ENCODE measurements at regions not wholly inside any gene's neighbourhood (a gene's known extent, or its start where the extent isn't known, plus 50 kb on each side); places are given as distances from the start of the nearest gene placed in this dataset.

DNA sequence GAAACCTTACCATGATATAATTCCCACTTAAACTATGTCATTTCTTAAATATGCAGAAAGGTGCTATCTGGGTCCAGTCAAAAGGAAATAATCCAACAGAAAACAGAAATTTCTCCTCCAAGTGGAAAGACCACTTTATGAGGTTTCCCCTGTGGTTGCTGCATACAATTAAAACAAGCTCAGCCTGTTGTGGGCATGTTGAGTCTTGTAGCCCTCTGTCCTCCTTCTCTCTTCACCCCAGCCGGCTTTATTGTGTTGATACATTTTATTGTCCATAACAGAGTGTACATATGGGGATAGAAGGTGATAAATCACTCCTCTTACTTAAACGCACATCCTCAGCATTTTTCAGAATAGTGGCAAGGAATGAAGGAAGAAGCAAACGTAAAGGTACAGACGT, 126.0 kb upstream of the MTNR1B start:
- H3K9me1 ChIP-seq (ENCODE audit: control insufficient read depth, insufficient read depth, low read length) = no peaks in the 10 kb centered on the region
- H3K27me3 ChIP-seq (ENCODE audit: control insufficient read depth in 2 of 2, insufficient read depth in 2 of 2, low read length in 2 of 2) = 0 out of 5 replicates have a peak, but pooled peaks cover 0 to 5% of the 10 kb centered on the region in 2 experiments
- no peak overlapping the region for H2AFZ ChIP-seq (ENCODE audit: low read depth, low read length)
- no peak overlapping the region for H3K4me3 ChIP-seq
- DNase-seq (ENCODE audit: extremely low read depth in 1 of 4, low spot score in 3 of 4) (no peak), FAIRE-seq (no peak), ATAC-seq (no peak)
- no peaks in the 10 kb centered on the region for H4K20me1 ChIP-seq (replicated peaks; ENCODE audit: control insufficient read depth, insufficient read depth, low read length)
- no peak overlapping the region for H3K27ac ChIP-seq (ENCODE audit: extremely low read depth, low read depth, low read length)
- TF ChIP-seq NFE2 (IDR thresholded peaks at IDR 0.05; ENCODE audit: low read depth) = no peak
- TF ChIP-seq CBX1 (IDR thresholded peaks at IDR 0.05; ENCODE audit: low read depth) = no peak
- no peak for TF ChIP-seq ZNF431 (CRISPR knock-in tag; IDR thresholded peaks at IDR 0.05)
- TF ChIP-seq ZBTB17 (CRISPR knock-in tag; IDR thresholded peaks at IDR 0.05) = no peak
- no peak for TF ChIP-seq RUNX1 (IDR thresholded peaks at IDR 0.05; ENCODE audit: low read depth)
- TF ChIP-seq, protein P1, sequence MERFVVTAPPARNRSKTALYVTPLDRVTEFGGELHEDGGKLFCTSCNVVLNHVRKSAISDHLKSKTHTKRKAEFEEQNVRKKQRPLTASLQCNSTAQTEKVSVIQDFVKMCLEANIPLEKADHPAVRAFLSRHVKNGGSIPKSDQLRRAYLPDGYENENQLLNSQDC (CRISPR knock-in tag; IDR thresholded peaks at IDR 0.05) = no peak
- POLR2A ChIA-PET = interaction anchor here (0.6 kb wide), 1 partner anchor 1053 kb away, joined by 4 read pairs; no protein-coding TSS in a partner anchor
- H3K79me2 ChIP-seq (ENCODE audit: control insufficient read depth, insufficient read depth, low read length) = no peaks in the 10 kb centered on the region
- no TSS peak for BruUV-seq (replicated peaks)
- intact Hi-C loops (cut with micrococcal nuclease) = no loop called here
- H3K36me3 ChIP-seq (ENCODE audit: control insufficient read depth, insufficient read depth, low read length) = no peaks in the 10 kb centered on the region
- 0% methylated on average over 4 of the region's 4 CpGs for WGBS (ENCODE audit: insufficient coverage, low coverage, missing lambda C conversion rate)
- CTCF ChIA-PET (ENCODE audit: low intra/inter-chr PET ratio) = no interaction called here
- no peak overlapping the region for H3K4me2 ChIP-seq (ENCODE audit: insufficient read depth, low read length)
- H3K4me1 ChIP-seq (replicated peaks in 1 of 2; ENCODE audit: control insufficient read depth in 2 of 2, insufficient read depth in 2 of 2, low read length in 2 of 2) = no peaks in the 10 kb centered on the region
- H3K9me3 ChIP-seq (replicated peaks; ENCODE audit: control insufficient read depth, insufficient read depth, low read depth, low read length) = no peaks in the 10 kb centered on the region
- in situ Hi-C loops (cut with MboI) = no loop called here
- H3K9ac ChIP-seq (ENCODE audit: insufficient read depth in 1 of 2, low read depth in 2 of 2, low read length in 2 of 2) = no peak overlapping the region

DNA sequence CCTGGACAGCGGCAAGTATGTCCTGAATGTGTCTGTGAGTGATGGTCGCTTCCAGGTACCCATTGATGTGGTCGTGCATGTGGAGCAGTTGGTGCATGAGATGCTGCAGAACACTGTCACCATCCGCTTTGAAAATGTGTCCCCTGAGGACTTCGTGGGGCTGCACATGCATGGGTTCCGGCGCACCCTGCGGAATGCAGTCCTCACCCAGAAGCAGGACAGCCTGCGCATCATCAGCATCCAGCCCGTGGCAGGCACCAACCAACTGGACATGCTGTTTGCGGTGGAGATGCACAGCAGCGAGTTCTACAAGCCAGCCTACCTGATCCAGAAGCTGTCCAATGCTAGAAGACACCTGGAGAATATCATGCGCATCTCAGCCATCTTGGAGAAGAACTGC, 125.3 kb upstream of the MTNR1B start:
- intact Hi-C loops (cut with micrococcal nuclease) (no loop called here), in situ Hi-C loops (cut with MboI) (no loop called here)
- FAIRE-seq (no peak), DNase-seq (ENCODE audit: extremely low read depth in 1 of 4, low spot score in 3 of 4) (no peak), ATAC-seq (no peak)
- H3K27me3 ChIP-seq (ENCODE audit: control insufficient read depth in 2 of 2, insufficient read depth in 2 of 2, low read length in 2 of 2) = 0 out of 5 replicates have a peak, but pooled peaks cover 0 to 5% of the 10 kb centered on the region in 2 experiments
- no peak overlapping the region for H3K4me2 ChIP-seq (ENCODE audit: insufficient read depth, low read length)
- no peak overlapping the region for H3K4me3 ChIP-seq
- H3K79me2 ChIP-seq (ENCODE audit: control insufficient read depth, insufficient read depth, low read length) = no peaks in the 10 kb centered on the region
- no peaks in the 10 kb centered on the region for H4K20me1 ChIP-seq (replicated peaks; ENCODE audit: control insufficient read depth, insufficient read depth, low read length)
- POLR2A ChIA-PET = no interaction called here
- no TSS peak for BruUV-seq (replicated peaks)
- H2AFZ ChIP-seq (ENCODE audit: low read depth, low read length) = no peak overlapping the region
- H3K4me1 ChIP-seq (replicated peaks in 1 of 2; ENCODE audit: control insufficient read depth in 2 of 2, insufficient read depth in 2 of 2, low read length in 2 of 2) = no peaks in the 10 kb centered on the region
- no peaks in the 10 kb centered on the region for H3K9me3 ChIP-seq (replicated peaks; ENCODE audit: control insufficient read depth, insufficient read depth, low read depth, low read length)
- H3K9ac ChIP-seq (ENCODE audit: insufficient read depth in 1 of 2, low read depth in 2 of 2, low read length in 2 of 2) = no peak overlapping the region
- CTCF ChIA-PET (ENCODE audit: low intra/inter-chr PET ratio) = no interaction called here
- no peaks in the 10 kb centered on the region for H3K36me3 ChIP-seq (ENCODE audit: control insufficient read depth, insufficient read depth, low read length)
- 1% methylated on average over 13 of the region's 13 CpGs for WGBS (ENCODE audit: insufficient coverage, low coverage, missing lambda C conversion rate)
- no peak overlapping the region; the same call in 2 of the 3 replicates for H3K27ac ChIP-seq (ENCODE audit: extremely low read depth, low read depth, low read length)
- no peaks in the 10 kb centered on the region for H3K9me1 ChIP-seq (ENCODE audit: control insufficient read depth, insufficient read depth, low read length)
- TF ChIP-seq, protein P1 (CRISPR knock-in tag; IDR thresholded peaks at IDR 0.05) = no peak
- TF ChIP-seq POLR3A (IDR thresholded peaks at IDR 0.05; ENCODE audit: borderline replicate concordance, extremely low read depth, insufficient read depth, insufficient read length) (no peak), CBFA2T3 (IDR thresholded peaks at IDR 0.05) (no peak), MEF2D (tag; conservative IDR thresholded peaks at IDR 0.05; ENCODE audit: low read depth) (no peak), TCF7 (IDR thresholded peaks at IDR 0.05; ENCODE audit: borderline replicate concordance) (no peak), SMARCB1 (IDR thresholded peaks at IDR 0.05; ENCODE audit: insufficient read length, low read depth) (no peak), TRIM24 (IDR thresholded peaks at IDR 0.05) (no peak), FOXM1 (IDR thresholded peaks at IDR 0.05; ENCODE audit: low read depth) (no peak), FOXM1 (CRISPR knock-in tag; IDR thresholded peaks at IDR 0.05; ENCODE audit: low read depth) (no peak), MTA2 (IDR thresholded peaks at IDR 0.05; ENCODE audit: low read depth) (no peak), ZNF232 (CRISPR knock-in tag; IDR thresholded peaks at IDR 0.05) (no peak)
- TF ChIP-seq, protein P2, sequence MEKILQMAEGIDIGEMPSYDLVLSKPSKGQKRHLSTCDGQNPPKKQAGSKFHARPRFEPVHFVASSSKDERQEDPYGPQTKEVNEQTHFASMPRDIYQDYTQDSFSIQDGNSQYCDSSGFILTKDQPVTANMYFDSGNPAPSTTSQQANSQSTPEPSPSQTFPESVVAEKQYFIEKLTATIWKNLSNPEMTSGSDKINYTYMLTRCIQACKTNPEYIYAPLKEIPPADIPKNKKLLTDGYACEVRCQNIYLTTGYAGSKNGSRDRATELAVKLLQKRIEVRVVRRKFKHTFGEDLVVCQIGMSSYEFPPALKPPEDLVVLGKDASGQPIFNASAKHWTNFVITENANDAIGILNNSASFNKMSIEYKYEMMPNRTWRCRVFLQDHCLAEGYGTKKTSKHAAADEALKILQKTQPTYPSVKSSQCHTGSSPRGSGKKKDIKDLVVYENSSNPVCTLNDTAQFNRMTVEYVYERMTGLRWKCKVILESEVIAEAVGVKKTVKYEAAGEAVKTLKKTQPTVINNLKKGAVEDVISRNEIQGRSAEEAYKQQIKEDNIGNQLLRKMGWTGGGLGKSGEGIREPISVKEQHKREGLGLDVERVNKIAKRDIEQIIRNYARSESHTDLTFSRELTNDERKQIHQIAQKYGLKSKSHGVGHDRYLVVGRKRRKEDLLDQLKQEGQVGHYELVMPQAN (IDR thresholded peaks at IDR 0.05; ENCODE audit: borderline replicate concordance) = no peak

Measured in K562 (cell line).